GM06990 (cell line): ENCODE measurements at regions not wholly inside any gene's neighbourhood (a gene's known extent, or its start where the extent isn't known, plus 50 kb on each side); places are given as distances from the start of the nearest gene placed in this dataset.

ENCODE experiments used
- DNase-seq: peaks from one replicate; pipeline ENCODE4 v3.0.0-alpha.2; 2011; ENCODE audit not compliant: insufficient read length; ENCODE audit errors: extremely low read depth
- H3K27me3 ChIP-seq: replicated peaks from 2 replicates; pipeline ENCODE4 v1.6.0; 2011; ENCODE audit warnings: low read length; ENCODE audit not compliant: control insufficient read depth, insufficient read depth
- H3K36me3 ChIP-seq: 2 replicates; pipeline ENCODE4 v1.5.1; 2011; ENCODE audit warnings: low read length; ENCODE audit not compliant: control insufficient read depth, insufficient read depth
- H3K4me3 ChIP-seq: replicated peaks from 2 replicates; pipeline ENCODE4 v1.5.1; 2011; ENCODE audit warnings: low read depth, mild to moderate bottlenecking, control low read depth, low read length
- CTCF ChIP-seq: IDR thresholded peaks from 2 replicates; pipeline ENCODE4 v1.5.1; 2011; ENCODE audit warnings: low read length, control low read depth, mild to moderate bottlenecking, inconsistent platforms; ENCODE audit not compliant: insufficient read depth, poor library complexity, severe bottlenecking

GRCh38 chr2:61689568-61689967 is 151.4 kb upstream of the XPO1 start:
- DNase-seq, result no peak
- TF ChIP-seq CTCF, result no peak
- Histone ChIP-seq H3K27me3 (no peaks in the 10 kb centered on the region), H3K4me3 (no peak overlapping the region), H3K36me3 (no peaks in the 10 kb centered on the region)

- no peak for DNase-seq
- H3K27me3 ChIP-seq, result no peaks in the 10 kb centered on the region
- no peak for TF ChIP-seq CTCF
- H3K4me3 ChIP-seq, result no peak overlapping the region
- H3K36me3 ChIP-seq, result no peaks in the 10 kb centered on the region
Observed at GRCh38 chr2:61688369-61689334, 150.5 kb upstream of the XPO1 start.

GRCh38 chr2:61679096-61679495 is 140.9 kb upstream of the XPO1 start:
- Histone ChIP-seq H3K36me3 (no peaks in the 10 kb centered on the region), H3K27me3 (no peaks in the 10 kb centered on the region), H3K4me3 (no peak overlapping the region)
- TF ChIP-seq CTCF, result no peak
- DNase-seq, result no peak

- no peaks in the 10 kb centered on the region for H3K27me3 ChIP-seq
- no peak overlapping the region for H3K4me3 ChIP-seq
- no peaks in the 10 kb centered on the region for H3K36me3 ChIP-seq
- DNase-seq, result no peak
- TF ChIP-seq CTCF, result no peak
Observed at GRCh38 chr2:61677942-61678341, 139.8 kb upstream of the XPO1 start.

DNA sequence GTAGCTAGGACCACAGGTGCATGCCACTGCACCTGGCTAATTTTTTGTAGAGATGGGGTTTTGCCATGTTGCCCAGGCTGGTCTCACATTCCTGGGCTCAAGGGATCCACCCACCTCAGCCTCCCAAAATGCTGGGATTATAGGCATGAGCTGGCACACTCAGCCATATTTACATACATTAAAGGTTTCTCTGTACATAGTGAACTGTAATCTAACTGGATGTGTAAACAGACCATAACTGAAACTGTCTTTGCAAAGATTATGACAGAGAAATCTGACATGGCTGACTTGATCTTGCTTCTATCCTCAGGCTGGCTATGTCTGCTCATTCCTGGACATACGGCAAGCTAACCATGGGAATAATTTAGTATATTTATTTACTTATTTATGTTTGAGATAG is 139.2 kb upstream of the XPO1 start:
- no peaks in the 10 kb centered on the region for H3K36me3 ChIP-seq
- no peak for TF ChIP-seq CTCF
- no peak for DNase-seq
- H3K4me3 ChIP-seq, result no peak overlapping the region
- H3K27me3 ChIP-seq, result no peaks in the 10 kb centered on the region
